ENCODE measurements at regions not wholly inside any gene's neighbourhood (a gene's known extent, or its start where the extent isn't known, plus 50 kb on each side); places are given as distances from the start of the nearest gene placed in this dataset.
A peak's percentile ranks its signal among the peaks of the same experiment; 100 is the strongest.

DNA sequence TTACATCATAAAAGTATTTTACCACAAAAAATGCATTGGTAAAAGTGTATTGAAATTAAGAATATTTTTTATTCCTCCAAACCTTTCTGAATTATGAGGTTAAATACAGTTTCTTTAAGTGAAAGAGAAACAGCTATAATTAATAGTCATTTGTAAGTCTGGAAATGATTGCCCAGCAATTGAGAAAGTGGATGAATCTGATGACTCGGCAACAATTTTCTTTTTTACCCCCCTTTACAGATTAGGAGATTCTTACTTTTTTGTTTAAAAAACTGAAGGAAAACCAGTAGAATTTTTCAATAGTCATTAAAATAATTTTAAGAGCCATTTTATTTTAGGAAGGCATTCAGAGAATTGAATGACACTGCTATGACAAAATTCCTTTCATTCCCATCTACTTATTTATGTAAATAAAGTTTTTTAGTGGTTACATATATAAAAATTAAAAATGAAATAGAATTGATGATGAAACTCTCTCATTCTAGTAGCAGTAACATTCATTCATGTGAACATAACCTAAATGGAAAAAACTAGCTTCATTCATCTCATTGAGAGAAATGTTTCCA lies 134.1 kb upstream of the PRNP start:
- H3K36me3 ChIP-seq, result no peaks in the 10 kb centered on the region
- no peaks in the 10 kb centered on the region for H3K9me3 ChIP-seq (ENCODE audit: low read depth)
- H3K27me3 ChIP-seq, result no peaks in the 10 kb centered on the region
- no peaks in the 10 kb centered on the region for H3K4me1 ChIP-seq (ENCODE audit: low read depth)
- H3K27ac ChIP-seq, result no peak overlapping the region
- TF ChIP-seq, protein P1, sequence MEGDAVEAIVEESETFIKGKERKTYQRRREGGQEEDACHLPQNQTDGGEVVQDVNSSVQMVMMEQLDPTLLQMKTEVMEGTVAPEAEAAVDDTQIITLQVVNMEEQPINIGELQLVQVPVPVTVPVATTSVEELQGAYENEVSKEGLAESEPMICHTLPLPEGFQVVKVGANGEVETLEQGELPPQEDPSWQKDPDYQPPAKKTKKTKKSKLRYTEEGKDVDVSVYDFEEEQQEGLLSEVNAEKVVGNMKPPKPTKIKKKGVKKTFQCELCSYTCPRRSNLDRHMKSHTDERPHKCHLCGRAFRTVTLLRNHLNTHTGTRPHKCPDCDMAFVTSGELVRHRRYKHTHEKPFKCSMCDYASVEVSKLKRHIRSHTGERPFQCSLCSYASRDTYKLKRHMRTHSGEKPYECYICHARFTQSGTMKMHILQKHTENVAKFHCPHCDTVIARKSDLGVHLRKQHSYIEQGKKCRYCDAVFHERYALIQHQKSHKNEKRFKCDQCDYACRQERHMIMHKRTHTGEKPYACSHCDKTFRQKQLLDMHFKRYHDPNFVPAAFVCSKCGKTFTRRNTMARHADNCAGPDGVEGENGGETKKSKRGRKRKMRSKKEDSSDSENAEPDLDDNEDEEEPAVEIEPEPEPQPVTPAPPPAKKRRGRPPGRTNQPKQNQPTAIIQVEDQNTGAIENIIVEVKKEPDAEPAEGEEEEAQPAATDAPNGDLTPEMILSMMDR (IDR thresholded peaks at IDR 0.05; ENCODE audit: low read depth, low read length), result no peak
- no peak for DNase-seq (ENCODE audit: low read depth in 1 of 2, low spot score in 1 of 2)
- H3K4me3 ChIP-seq, result no peak overlapping the region

DNA sequence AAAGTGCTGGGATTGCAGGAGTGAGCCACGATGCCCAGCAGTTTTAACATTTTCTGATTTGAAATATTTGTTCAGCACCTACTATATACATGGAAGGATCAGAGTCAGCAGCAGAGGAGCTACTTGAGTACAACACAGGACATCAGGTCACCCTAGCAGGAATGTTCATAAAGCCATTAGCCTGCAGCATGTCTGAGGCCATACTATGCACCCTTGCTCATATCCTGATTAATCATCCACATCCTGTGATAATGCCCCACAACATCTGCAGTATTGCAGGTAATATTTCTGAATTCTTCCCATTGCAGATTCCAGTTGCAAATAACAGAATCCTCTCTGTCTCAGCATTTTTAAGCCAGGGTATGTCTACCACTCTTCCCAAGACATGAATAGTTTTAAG lies 135.5 kb upstream of the PRNP start:
- TF ChIP-seq, protein P1 (IDR thresholded peaks at IDR 0.05; ENCODE audit: low read depth, low read length), result no peak
- Histone ChIP-seq H3K36me3 (no peaks in the 10 kb centered on the region), H3K9me3 (ENCODE audit: low read depth) (no peaks in the 10 kb centered on the region), H3K4me1 (ENCODE audit: low read depth) (no peaks in the 10 kb centered on the region), H3K27ac (no peak overlapping the region), H3K27me3 (no peaks in the 10 kb centered on the region), H3K4me3 (no peak overlapping the region)
- no peak for DNase-seq (ENCODE audit: low read depth in 1 of 2, low spot score in 1 of 2)

DNA sequence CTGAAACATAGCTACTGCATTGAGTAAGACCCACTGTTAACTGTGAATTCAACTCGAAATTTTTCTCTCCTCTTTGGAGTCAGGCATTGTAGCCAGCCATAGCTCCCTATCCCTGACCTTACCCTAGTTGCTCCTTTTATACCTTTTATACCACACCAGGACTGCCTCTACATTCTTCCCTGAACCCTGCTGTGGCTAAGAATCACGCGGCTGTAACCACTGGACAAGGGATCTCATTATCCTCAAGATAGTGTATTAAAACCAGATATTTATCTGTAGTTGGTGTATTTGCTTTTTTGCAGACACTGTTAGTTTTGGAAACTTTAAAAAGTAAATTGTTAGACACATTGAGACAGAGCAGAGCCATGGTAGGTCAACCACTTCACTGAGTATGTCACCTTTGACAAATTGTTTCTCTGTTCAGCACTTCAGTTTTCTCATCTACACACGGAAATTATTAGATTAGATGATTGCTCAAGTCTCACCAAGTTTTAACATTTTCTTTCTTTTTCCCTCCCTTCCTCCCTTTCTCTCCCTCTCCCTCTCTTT lies 136.5 kb upstream of the PRNP start:
- Histone ChIP-seq H3K4me3 (no peak overlapping the region), H3K27me3 (no peaks in the 10 kb centered on the region), H3K27ac (no peak overlapping the region), H3K9me3 (ENCODE audit: low read depth) (no peaks in the 10 kb centered on the region), H3K4me1 (ENCODE audit: low read depth) (no peaks in the 10 kb centered on the region), H3K36me3 (no peaks in the 10 kb centered on the region)
- DNase-seq (ENCODE audit: low read depth in 1 of 2, low spot score in 1 of 2), result no peak
- TF ChIP-seq, protein P1 (IDR thresholded peaks at IDR 0.05; ENCODE audit: low read depth, low read length), result no peak

DNA sequence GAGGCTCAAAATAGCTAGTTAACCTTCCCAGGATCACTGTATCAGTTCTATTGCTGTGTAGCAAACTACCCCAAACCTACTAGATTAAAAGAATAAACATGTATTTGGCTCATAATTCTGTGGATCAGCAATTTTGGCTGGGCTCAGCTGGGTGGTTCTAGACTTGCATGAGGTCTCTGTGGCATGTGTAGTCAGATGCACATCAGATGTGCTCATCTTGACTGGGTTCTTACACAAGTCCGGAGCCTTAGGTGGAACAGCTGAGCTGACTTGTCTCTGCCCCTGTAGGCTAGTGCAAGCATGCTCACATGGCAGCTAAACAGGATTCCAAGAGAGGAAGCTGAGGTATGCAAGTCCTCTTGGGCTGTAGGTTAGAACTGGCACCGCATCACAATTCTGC lies 137.7 kb upstream of the PRNP start:
- Histone ChIP-seq H3K27ac (no peak overlapping the region), H3K9me3 (ENCODE audit: low read depth) (no peaks in the 10 kb centered on the region), H3K27me3 (no peaks in the 10 kb centered on the region), H3K36me3 (no peaks in the 10 kb centered on the region), H3K4me3 (no peak overlapping the region), H3K4me1 (ENCODE audit: low read depth) (no peaks in the 10 kb centered on the region)
- TF ChIP-seq, protein P1 (IDR thresholded peaks at IDR 0.05; ENCODE audit: low read depth, low read length), result no peak
- DNase-seq (ENCODE audit: low read depth in 1 of 2, low spot score in 1 of 2), result no peak

DNA sequence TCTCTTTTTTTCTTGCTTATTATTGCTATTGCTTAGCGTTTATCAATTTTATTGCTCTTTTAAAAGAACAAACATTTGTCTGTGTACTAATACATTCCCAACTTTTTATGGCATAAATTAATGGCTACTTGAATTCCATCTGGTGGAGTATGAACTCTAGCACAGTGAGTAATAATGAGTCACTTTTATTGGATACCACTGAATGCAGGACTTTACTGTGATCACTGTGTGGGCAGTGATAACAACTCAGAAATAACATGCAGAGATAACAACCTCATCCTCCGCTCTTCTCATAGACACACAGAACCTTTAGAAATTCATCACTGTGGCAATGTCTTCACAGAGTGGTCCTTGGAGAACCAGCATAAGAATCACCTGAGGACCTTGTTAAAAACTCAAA lies 139.5 kb upstream of the PRNP start:
- Histone ChIP-seq H3K27ac (no peak overlapping the region), H3K4me3 (no peak overlapping the region), H3K36me3 (no peaks in the 10 kb centered on the region), H3K4me1 (ENCODE audit: low read depth) (no peaks in the 10 kb centered on the region), H3K9me3 (ENCODE audit: low read depth) (no peaks in the 10 kb centered on the region), H3K27me3 (no peaks in the 10 kb centered on the region)
- DNase-seq (ENCODE audit: low read depth in 1 of 2, low spot score in 1 of 2), result peak in 1 of 2 donors; percentile 65
- TF ChIP-seq, protein P1 (IDR thresholded peaks at IDR 0.05; ENCODE audit: low read depth, low read length), result no peak
